ENCODE measurements at regions not wholly inside any gene's neighbourhood (a gene's known extent, or its start where the extent isn't known, plus 50 kb on each side); places are given as distances from the start of the nearest gene placed in this dataset.
"Not testable (repeated sequence)": the region's sequence is repeated elsewhere in the genome, so short reads cannot be mapped to it uniquely, and the experiment has no call there.

GRCh38 chr6:11320914-11321597 is 88.6 kb upstream of the NEDD9 start:
- FAIRE-seq = no peak

DNA sequence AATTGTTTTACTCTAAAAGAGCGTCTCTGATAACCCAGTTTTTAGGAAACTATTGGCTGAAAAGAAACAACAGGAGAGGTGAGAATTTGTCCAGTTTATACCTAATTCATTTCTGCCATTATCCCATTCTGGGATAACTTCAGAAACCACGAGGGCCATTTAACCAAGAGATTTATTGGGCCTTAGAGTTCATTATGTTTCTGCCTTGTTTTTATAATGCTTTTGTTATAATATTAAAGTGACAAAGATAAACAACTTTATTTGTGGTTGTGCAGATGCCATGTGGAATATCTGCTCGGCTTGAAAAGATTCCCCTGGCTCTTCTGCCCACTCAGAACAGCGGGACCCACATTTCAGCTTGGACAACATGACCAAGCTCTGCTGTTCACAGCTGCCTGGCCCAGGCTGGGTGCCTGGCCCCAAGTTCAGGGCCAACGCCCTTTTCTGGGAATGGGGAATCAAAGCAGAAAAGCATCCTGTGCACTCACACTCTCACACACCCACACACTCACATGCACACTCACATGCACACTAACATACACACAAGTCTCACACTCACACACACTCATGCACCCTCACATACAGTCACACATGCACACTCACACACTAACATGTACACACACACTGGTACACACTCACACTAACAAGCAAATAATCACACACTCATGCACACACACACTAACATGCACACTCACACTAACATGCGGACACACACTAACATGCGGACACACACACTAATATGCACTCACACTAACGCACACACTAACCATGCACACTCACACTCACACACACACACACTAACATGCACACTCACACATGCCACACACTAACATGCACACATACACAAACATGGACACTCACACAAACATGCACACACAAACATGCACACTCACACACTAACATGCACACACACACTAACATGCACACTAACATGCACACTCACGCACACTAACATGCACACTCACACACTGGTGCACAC is 86.7 kb upstream of the NEDD9 start:
- no peak for FAIRE-seq

GRCh38 chr6:11317885-11318771 is 85.7 kb upstream of the NEDD9 start:
- FAIRE-seq = no peak

DNA sequence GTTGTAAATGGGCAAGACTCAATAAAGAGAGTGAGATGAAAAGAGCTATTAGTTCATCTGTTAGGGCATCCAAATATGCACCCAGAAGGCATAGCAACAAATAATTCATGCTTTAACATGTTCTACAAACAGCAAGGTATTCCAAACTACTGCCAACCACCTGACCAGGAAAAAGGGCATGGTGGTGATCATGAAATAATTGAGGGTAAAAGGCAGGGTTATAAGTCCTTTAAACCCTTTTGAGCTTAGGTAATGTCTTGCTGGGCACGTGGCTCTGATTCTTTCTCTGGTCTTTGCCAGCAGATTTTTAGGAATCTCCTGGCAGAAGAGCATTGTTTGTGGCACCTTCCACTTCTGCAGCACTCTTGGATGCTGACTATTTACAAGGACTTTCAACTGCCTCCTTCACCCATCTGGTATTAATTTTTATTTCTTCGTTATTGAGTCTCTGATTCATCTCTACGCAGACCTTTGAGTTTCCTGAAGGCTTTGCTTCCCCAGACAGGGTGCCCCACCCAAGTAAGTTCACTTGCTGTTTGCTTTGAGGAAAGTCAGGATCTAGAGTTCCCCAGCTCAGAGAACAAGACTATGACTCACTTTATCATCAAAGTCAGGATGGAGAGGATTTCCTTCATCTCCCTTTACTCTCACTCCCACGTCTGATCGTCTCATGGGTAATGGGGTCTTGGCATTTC is 83.4 kb upstream of the NEDD9 start:
- no peak for FAIRE-seq

- FAIRE-seq = no peak
Measured at GRCh38 chr6:11313207-11313606, 80.7 kb upstream of the NEDD9 start.

DNA sequence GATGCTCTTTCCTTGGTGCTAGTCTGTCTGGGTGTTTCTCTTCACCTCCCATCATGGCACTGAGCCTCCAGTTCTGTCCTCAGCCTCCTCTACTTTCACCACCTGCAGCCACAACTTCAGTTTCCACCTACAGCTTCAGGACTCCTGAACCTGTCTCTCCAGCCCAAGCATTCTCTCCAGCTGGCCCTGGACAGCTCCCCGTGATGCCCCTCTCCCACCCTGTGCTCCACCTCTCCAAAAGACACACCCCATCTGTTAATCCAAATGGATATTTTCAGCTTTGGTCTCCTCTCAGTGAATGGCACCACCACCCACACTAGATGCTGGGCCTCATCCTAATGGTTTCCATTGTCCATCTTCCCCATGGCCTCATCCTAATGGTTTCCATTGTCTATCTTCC is 79.5 kb upstream of the NEDD9 start:
- no peak for FAIRE-seq

DNA sequence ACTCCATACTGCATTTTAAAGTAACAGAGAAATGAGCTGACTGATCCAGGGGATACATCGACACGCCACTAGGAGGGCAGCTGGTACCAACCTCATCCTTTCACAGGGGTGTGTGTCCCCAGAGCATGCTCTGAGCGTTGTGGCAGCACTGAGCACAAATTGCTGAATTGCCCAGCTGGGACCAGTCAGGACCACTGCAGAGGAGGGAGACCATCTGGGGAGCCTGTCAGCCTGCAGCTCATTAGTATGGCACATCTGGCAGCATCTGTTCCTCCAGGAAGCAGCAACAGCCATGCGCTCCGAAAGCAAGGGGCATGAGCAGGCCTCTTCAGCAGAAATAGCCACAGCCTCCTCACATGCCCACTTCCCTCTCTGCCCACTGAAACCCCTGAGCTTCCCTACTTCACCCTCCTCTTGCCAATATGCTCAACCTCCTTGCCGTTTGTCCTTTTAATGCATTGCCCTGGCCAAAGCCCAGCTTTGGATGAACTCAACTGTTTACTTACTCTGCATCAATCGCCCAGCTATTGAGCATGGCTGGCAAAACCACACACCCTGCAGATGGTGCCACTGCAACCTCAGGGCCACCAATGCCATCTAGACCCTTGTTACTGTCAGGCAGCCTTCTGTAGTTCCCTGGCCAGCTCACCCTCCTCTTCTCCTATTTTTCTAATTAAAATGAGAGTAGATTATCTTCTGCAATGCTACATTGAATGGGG is 77.6 kb upstream of the NEDD9 start:
- no peak for FAIRE-seq

DNA sequence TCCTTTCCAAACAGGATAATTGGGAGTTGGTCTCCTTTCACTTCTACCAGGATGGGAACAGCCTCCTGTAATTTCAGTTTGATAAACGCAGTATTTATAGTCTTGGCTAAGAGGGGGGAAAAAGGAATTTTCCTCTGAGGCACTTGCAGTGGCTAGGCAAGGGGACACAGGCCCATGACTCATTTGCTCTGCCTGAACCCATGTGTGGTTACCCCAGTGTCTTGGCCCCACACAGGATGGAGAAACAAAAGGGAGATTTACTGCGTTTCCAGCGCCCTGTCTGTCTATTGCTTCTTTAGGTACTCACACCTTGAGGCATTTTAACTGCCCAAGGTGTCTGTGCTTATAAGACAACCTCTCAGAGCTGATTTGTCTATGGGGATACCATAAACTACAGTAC is 74.8 kb upstream of the NEDD9 start:
- no peak for FAIRE-seq

GRCh38 chr6:11304946-11305345 is 72.5 kb upstream of the NEDD9 start:
- no peak for FAIRE-seq

GRCh38 chr6:11299876-11300428 is 67.5 kb upstream of the NEDD9 start:
- not testable (repeated sequence) for FAIRE-seq

GRCh38 chr6:11299421-11299784 is 66.9 kb upstream of the NEDD9 start:
- FAIRE-seq = not testable (repeated sequence)

DNA sequence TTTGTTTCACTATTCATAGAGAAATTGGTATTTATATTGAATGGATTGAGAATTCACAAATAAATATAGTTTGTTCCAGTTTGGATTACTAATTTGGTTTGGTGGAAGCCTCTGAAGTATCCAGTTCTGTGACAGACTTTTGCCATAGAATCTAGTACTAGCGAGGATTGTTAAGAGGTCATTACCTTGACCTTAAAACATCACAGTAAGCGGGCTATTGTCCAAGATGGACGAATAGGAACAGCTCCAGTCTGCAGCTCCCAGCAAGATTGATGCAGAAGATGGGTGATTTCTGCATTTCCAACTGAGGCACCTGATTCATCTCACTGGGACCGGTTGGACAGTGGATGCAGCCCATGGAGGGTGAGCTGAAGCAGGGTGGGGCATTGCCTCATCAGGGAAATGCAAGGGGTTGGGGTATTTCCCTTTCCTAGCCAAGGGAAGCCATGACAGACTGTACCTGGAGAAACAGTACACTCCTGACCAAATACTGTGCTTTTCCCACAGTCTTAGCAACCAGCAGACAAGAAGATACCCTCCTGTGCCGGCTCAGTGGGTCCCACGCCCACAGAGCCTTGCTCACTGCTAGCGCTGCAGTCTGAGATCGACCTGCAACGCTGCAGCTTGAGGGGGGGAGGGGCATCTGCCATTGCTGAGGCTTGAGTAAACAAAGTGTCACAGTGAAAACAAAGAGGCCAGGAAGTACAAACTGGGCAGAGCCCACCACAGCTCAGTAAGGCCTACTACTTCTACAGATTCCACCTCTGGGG is 66.4 kb upstream of the NEDD9 start:
- FAIRE-seq = no peak

DNA sequence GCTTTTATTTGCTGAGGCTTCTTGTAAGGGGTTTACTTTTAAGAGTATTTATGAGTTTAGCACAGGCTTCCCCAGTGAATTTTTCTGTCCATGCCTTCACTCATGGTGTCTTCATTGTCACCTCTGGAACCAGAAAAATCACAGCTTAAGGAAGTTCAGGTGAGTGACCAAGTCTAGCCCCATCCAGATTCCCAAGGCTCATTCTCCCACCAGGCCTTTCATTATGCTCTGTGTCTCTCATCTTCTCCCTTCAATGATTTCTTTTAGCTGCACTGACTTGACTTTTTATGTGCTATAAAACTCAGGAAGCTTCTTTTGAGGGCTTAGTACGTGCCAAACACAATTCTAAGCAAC is 64.9 kb upstream of the NEDD9 start:
- no peak for FAIRE-seq

DNA sequence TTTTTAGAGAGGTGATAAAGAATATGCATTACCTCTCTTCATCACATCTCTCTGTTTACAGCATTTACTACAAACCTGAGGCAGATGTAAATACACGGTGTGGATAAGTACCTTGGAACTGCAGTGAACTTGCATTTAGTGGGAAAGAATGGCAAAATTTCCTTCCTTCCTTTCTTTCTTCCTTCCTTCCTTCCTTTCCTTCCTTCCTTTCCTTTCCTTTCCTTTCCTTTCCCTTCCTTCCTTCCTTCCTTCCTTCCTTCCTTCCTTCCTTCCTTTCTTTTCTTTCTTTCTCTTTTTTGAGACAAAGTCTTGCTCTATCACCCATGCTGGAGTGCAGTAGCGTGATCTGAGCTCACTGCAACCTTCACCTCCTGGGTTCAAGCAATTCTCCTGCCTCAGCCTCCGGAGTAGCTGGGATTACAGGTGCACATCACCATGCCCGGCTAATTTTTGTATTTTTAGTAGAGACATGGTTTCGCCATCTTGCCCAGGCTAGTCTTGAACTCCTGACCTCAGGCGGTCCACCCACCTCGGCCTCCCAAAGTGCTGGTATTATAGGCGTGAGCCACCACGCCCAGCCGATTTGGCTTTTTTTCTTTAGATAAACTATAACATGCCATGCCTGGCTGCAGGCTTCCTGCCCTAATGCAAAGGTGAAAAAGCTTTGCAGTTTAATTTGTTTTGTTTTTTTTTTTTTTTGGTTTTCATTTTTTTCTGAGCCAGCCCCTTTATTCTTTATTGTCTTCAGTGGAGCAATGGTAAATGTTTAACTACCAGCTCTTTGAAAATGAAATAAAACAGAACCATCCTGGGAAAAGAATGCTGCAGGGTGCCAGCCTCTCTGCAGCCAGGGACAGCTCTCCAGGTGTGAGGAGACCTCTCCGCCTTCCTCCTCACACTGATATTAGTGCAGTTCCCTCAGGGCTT is 64.2 kb upstream of the NEDD9 start:
- no peak for FAIRE-seq

- FAIRE-seq = no peak
Measured at GRCh38 chr6:11295969-11296368, 63.5 kb upstream of the NEDD9 start.

DNA sequence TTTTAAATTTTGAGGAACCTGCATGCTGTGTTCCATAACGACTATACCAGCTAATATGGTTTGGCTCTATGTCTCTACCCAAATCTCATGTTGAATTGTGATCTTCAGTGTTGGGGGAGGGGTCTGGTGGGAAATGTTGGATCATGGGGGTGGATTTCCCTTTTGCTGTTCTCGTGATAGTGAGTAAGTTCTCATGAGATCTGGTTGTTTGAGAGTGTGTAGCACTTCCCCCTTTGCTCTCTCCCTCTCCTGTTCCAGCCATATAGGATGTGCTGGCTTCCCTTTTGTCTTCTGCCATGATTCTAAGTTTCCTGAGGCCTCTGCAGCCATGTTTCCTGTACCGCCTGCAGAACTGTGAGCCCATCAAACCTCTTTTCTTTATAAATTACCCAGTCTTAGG is 61.8 kb upstream of the NEDD9 start:
- FAIRE-seq = no peak

DNA sequence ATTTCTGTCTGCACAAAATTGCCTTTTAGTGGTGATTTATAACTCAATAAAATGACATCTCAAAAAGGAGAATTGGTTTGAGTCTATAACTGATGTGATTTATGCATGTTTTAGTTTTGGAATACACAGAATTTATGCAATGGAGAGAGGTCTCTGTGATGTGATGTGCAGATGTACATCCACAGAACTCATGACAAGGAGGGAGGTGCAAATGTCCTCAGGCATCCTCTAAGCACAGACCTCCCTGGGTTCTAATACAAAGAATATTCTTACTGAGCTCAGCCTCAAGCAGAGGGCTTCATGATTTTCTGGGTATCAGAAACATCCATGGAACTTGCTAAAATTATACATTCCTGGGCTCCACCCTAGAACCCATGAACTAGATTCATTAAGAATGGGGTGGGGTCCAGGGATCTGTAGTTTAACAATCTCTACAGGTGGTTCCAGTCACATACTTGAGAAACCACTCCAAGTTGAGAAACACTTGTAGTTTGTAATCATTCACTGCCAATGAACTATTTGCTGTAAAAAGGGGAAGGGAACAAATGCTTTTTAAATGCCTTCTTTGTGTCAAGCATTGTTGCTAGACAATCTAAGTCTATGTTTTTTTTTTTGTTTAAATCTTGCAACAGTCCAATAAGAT is 60.2 kb upstream of the NEDD9 start:
- no peak for FAIRE-seq

DNA sequence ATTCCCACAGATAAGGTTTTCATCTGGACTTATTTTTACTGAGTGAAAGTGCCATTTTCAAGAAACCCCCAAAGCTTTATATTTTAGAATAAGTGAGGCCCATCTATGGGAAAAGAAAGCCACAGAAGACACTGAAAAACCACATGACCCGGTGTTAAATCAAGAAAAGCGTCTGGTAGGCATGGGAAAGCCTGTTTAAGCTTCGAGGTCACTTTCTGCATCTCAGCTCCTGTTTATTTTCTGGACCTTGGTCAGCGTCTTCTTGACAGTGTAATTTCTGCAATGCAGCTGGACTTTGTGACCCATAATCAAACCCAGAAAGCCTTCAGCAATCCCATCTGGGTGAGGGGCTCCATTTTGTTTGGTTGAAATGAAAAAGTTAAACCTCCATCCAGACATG is 59.6 kb upstream of the NEDD9 start:
- no peak for FAIRE-seq

DNA sequence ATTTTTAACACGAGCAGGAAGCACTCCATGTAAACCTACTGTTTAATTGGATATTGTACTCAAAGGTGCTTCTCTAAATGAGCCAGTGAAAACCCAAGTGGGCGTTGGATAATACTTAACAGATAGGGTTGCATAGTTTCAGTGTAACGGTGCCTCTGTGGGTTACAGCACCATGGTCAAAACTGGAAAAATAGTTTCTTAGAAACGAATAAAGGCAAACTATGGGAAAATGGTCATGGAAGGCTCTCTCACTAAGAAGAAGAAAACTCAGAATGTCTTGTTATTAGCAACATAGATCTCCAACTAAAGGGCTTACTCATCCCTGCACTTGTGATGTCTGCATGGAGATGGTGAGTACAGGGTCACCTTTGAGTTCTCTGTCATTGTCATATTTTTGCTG is 59.1 kb upstream of the NEDD9 start:
- no peak for FAIRE-seq
